Endodermal cell (in vitro differentiated cells): ENCODE measurements at regions not wholly inside any gene's neighbourhood (a gene's known extent, or its start where the extent isn't known, plus 50 kb on each side); places are given as distances from the start of the nearest gene placed in this dataset.

Source experiments
- DNase-seq: peaks from one replicate; pipeline ENCODE4 v3.0.0-alpha.2; 2017
- H3K27ac ChIP-seq: 2 replicates; pipeline ENCODE4 v1.5.1; 2013; ENCODE audit warnings: mild to moderate bottlenecking, low read depth, low read length, moderate library complexity
- H3K27me3 ChIP-seq: 2 replicates; pipeline ENCODE4 v1.6.1; 2013; ENCODE audit warnings: mild to moderate bottlenecking, low read length, moderate library complexity; ENCODE audit not compliant: insufficient read depth, control insufficient read depth, poor library complexity, severe bottlenecking
- H3K36me3 ChIP-seq: 2 replicates; pipeline ENCODE4 v1.7.0; 2013; ENCODE audit warnings: mild to moderate bottlenecking, low read length, moderate library complexity; ENCODE audit not compliant: control insufficient read depth, insufficient read depth
- H3K4me1 ChIP-seq: one replicate; pipeline ENCODE4 v1.7.0; 2013; ENCODE audit warnings: low read length; ENCODE audit not compliant: control insufficient read depth, insufficient read depth
- H3K4me3 ChIP-seq: 2 replicates; pipeline ENCODE4 v1.5.1; 2013; ENCODE audit warnings: mild to moderate bottlenecking, low read length, moderate library complexity
- H3K9ac ChIP-seq: 2 replicates; pipeline ENCODE4 v1.6.1; 2013; ENCODE audit warnings: mild to moderate bottlenecking, low read length, moderate library complexity; ENCODE audit not compliant: poor library complexity, severe bottlenecking; ENCODE audit errors: extremely low read depth
- H3K9me3 ChIP-seq: 2 replicates; pipeline ENCODE4 v1.6.1; 2013; ENCODE audit warnings: mild to moderate bottlenecking, low read length, moderate library complexity; ENCODE audit not compliant: control insufficient read depth
- H3K27ac Mint-ChIP-seq: 2 replicates; pipeline ENCODE4 v1.8.0; 2020; ENCODE audit warnings: mixed read lengths
- H3K27me3 Mint-ChIP-seq: 2 replicates; pipeline ENCODE4 v1.8.0; 2021; ENCODE audit warnings: mild to moderate bottlenecking, mixed read lengths; ENCODE audit not compliant: insufficient read depth
- H3K36me3 Mint-ChIP-seq: 2 replicates; pipeline ENCODE4 v1.8.0; 2020; ENCODE audit warnings: low read depth, mixed read lengths
- H3K4me1 Mint-ChIP-seq: 2 replicates; pipeline ENCODE4 v1.8.0; 2020; ENCODE audit warnings: mixed read lengths
- H3K4me3 Mint-ChIP-seq: 2 replicates; pipeline ENCODE4 v1.8.0; 2020; ENCODE audit warnings: mild to moderate bottlenecking, moderate library complexity, mixed read lengths
- H3K9me3 Mint-ChIP-seq: 2 replicates; pipeline ENCODE4 v1.8.0; 2020; ENCODE audit warnings: mild to moderate bottlenecking, mixed read lengths
- WGBS, 2 experiments: methylation state at CpG; one replicate each; pipeline versions ENCODE4 v1.1.5 to v1.1.7; 2013; ENCODE audit warnings: missing lambda C conversion rate in 2 of 2, mixed read lengths in 1 of 2; ENCODE audit not compliant: insufficient coverage in 1 of 2, insufficient read length in 1 of 2; 5-methylcytosine and 5-hydroxymethylcytosine counted together
- TF ChIP-seq, protein P1 (sequence below): fragments of 200-600 bp; sonication (generic); conservative IDR thresholded peaks from 2 replicates; pipeline ENCODE4 v1.5.0; 2021; ENCODE audit warnings: antibody characterized with exemption, mild to moderate bottlenecking

DNA sequence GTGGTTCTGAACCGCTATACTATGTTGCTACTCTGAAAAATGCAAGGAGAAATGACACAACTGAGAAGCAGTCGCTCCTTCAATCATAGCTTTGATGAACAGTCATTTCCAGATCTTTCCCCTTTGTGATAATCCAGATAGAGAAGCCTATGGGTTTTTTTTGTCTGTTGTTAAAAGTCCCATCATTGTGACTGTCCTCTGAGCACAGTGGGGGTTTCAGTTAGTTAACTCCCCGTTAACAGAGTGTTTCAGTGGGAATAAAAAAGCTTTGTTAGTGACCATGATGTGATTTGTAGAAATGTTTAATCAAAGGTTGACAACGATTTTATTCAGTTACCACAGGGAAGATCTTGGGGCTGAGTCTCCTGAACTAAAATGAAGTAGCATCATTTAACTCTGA lies 176.2 kb upstream of the MAOA start:
- no peak overlapping the region for H3K4me3 Mint-ChIP-seq

DNA sequence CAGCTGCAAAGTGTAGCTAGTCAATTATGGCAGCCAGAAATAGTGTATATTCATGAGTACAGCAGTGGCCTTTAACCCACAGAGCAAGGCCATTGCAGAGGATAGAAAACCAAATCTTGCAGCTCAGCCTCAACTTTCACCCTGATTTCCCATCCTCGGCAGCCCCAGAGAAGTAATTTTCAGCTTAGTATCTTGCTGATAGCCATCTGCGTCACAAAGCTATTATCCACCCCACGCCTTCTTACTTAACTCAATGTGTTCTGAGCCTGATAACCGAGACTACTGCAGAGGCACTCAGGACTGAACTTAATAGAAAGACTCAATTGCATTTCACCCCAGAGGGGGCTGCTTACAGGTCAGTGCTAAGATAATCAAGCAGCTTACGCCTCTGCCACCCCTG lies 174.5 kb upstream of the MAOA start:
- DNase-seq, result peak; percentile 70
- H3K27me3 ChIP-seq, result no peaks in the 10 kb centered on the region
- H3K4me3 ChIP-seq, result no peak overlapping the region
- no peaks in the 10 kb centered on the region for H3K36me3 ChIP-seq
- Mint-ChIP-seq H3K4me1 (peaks cover 36% of the 10 kb centered on the region), H3K27me3 (no peaks in the 10 kb centered on the region), H3K9me3 (peaks cover 2% of the 10 kb centered on the region), H3K4me3 (no peak overlapping the region), H3K27ac (peak overlapping the region; percentile 62), H3K36me3 (peaks cover 2% of the 10 kb centered on the region)
- TF ChIP-seq, protein P1, sequence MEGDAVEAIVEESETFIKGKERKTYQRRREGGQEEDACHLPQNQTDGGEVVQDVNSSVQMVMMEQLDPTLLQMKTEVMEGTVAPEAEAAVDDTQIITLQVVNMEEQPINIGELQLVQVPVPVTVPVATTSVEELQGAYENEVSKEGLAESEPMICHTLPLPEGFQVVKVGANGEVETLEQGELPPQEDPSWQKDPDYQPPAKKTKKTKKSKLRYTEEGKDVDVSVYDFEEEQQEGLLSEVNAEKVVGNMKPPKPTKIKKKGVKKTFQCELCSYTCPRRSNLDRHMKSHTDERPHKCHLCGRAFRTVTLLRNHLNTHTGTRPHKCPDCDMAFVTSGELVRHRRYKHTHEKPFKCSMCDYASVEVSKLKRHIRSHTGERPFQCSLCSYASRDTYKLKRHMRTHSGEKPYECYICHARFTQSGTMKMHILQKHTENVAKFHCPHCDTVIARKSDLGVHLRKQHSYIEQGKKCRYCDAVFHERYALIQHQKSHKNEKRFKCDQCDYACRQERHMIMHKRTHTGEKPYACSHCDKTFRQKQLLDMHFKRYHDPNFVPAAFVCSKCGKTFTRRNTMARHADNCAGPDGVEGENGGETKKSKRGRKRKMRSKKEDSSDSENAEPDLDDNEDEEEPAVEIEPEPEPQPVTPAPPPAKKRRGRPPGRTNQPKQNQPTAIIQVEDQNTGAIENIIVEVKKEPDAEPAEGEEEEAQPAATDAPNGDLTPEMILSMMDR, result no peak
- H3K9ac ChIP-seq, result no peak overlapping the region
- no peaks in the 10 kb centered on the region for H3K4me1 ChIP-seq
- no peak overlapping the region for H3K27ac ChIP-seq
- 12% methylated on average over 5 of the region's 5 CpGs; no CpG with 5 or more reads in 1 of the 2 experiments for WGBS, 2 experiments
- H3K9me3 ChIP-seq, result peaks cover 6% of the 10 kb centered on the region

More for the DNA sequence above, 176.2 kb upstream of the MAOA start:
- Histone ChIP-seq H3K4me3 (no peak overlapping the region), H3K27ac (no peak overlapping the region), H3K9me3 (peaks cover 6% of the 10 kb centered on the region), H3K27me3 (no peaks in the 10 kb centered on the region), H3K4me1 (no peaks in the 10 kb centered on the region), H3K9ac (no peak overlapping the region), H3K36me3 (no peaks in the 10 kb centered on the region)
- TF ChIP-seq, protein P1, result no peak
- Mint-ChIP-seq H3K36me3 (peaks cover 2% of the 10 kb centered on the region), H3K4me1 (peaks cover 36% of the 10 kb centered on the region), H3K27me3 (no peaks in the 10 kb centered on the region), H3K9me3 (peaks cover 5% of the 10 kb centered on the region), H3K27ac (peak overlapping the region; percentile 2)
- WGBS, 2 experiments, result 49 to 100% methylated on average over 1 to 4 of the region's 4 CpGs
- peak; percentile 51 for DNase-seq

DNA sequence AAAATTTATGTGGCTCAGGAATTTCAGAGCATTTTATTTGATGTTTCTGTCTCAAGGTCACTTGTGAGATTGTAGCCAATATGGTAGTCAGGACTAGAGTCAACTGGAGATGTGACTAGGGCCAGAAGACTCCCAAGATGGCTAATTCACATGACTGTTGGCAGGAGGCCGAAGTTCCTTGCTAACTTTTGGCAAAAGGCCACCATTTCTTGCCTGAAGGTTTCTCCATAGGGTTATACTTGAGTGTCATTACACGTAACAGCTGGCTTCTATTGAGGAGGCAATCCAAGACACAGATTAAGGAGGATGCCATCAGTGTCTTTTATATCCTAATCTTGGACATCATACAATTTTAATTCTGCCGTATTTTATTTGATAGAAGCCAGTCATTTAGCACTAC lies 162.3 kb upstream of the MAOA start:
- H3K27ac ChIP-seq, result no peak overlapping the region
- H3K36me3 ChIP-seq, result no peaks in the 10 kb centered on the region
- 92% methylated on average over 2 of the region's 3 CpGs; no CpG with 5 or more reads in 1 of the 2 experiments for WGBS, 2 experiments
- no peak overlapping the region for H3K9ac ChIP-seq
- H3K27me3 ChIP-seq, result no peaks in the 10 kb centered on the region
- H3K4me3 ChIP-seq, result no peak overlapping the region
- H3K9me3 ChIP-seq, result no peaks in the 10 kb centered on the region
- peaks cover 10% of the 10 kb centered on the region for H3K9me3 Mint-ChIP-seq
- TF ChIP-seq, protein P1, result no peak
- no peaks in the 10 kb centered on the region for H3K27me3 Mint-ChIP-seq
- peaks cover 3% of the 10 kb centered on the region for H3K36me3 Mint-ChIP-seq
- H3K4me3 Mint-ChIP-seq, result no peak overlapping the region
- DNase-seq, result no peak
- H3K27ac Mint-ChIP-seq, result no peak overlapping the region
- no peaks in the 10 kb centered on the region for H3K4me1 ChIP-seq
- peaks cover 4% of the 10 kb centered on the region for H3K4me1 Mint-ChIP-seq
